H1 (cell line): ENCODE measurements at regions not wholly inside any gene's neighbourhood (a gene's known extent, or its start where the extent isn't known, plus 50 kb on each side); places are given as distances from the start of the nearest gene placed in this dataset.

ENCODE experiments used
- CTCF ChIA-PET: fragments of 300-600 bp; sonication (Branson Sonifier 250); formaldehyde crosslinking; loops from one replicate; lab custom pipeline; 2021; ENCODE audit not compliant: partially characterized antibody; lab: Charles Lee
- POLR2A ChIA-PET: fragments of 300-600 bp; sonication (Branson Sonifier 250); formaldehyde crosslinking; loops from one replicate; lab custom pipeline; 2021; ENCODE audit warnings: inconsistent platforms; ENCODE audit not compliant: partially characterized antibody; lab: Charles Lee
- DNase-seq, 2 experiments: peaks; one replicate each; pipeline versions ENCODE4 v3.0.0 to v3.0.0-alpha.2; 2010 to 2022; ENCODE audit warnings: low spot score in 2 of 2, low read depth in 1 of 2, mixed read lengths in 1 of 2
- FAIRE-seq: peaks from 2 replicates; lab custom pipeline; 2011; peaks lifted over from hg19 to GRCh38; lab: Jason Lieb, UNC
- H2AFZ ChIP-seq: 2 replicates; pipeline ENCODE4 v1.8.1; 2012; ENCODE audit warnings: low read length, inconsistent platforms
- H2AK5ac ChIP-seq: 2 replicates; pipeline ENCODE4 v1.6.1; 2013; ENCODE audit warnings: low read depth, low read length
- H2BK120ac ChIP-seq: replicated peaks from 2 replicates; pipeline ENCODE3; 2013; ENCODE audit warnings: low read depth, low read length, inconsistent platforms
- H2BK12ac ChIP-seq: 2 replicates; pipeline ENCODE4 v1.6.1; 2013; ENCODE audit warnings: low read depth, low read length
- H2BK15ac ChIP-seq: 2 replicates; pipeline ENCODE4 v1.6.1; 2013; ENCODE audit warnings: low read length
- H2BK20ac ChIP-seq: 2 replicates; pipeline ENCODE4 v1.6.1; 2013; ENCODE audit warnings: low read length
- H2BK5ac ChIP-seq: 2 replicates; pipeline ENCODE4 v1.6.1; 2013; ENCODE audit warnings: low read depth, low read length
- H3K14ac ChIP-seq: 2 replicates; pipeline ENCODE4 v1.6.1; 2013; ENCODE audit warnings: inconsistent platforms; ENCODE audit not compliant: insufficient read length
- H3K18ac ChIP-seq: 2 replicates; pipeline ENCODE4 v1.6.1; 2013; ENCODE audit warnings: low read length; ENCODE audit errors: extremely low read depth
- H3K23ac ChIP-seq: 2 replicates; pipeline ENCODE4 v1.6.1; 2013; ENCODE audit warnings: inconsistent platforms; ENCODE audit not compliant: insufficient read length
- H3K23me2 ChIP-seq: 2 replicates; pipeline ENCODE4 v1.6.1; 2013; ENCODE audit warnings: low read depth, low read length
- H3K27ac ChIP-seq: 2 replicates; pipeline ENCODE4 v1.6.1; 2011; ENCODE audit warnings: low read depth, low read length, inconsistent platforms
- H3K27me3 ChIP-seq, 4 experiments: replicated peaks in 1 of 4; 1 replicate in 1 of 4; 2 replicates in 3 of 4; pipeline versions ENCODE4 v1.6.1 to v1.8.1; 2011 to 2013; ENCODE audit warnings: low read length in 3 of 4, mild to moderate bottlenecking in 3 of 4, inconsistent platforms in 2 of 4, mixed read lengths in 2 of 4, moderate library complexity in 1 of 4; ENCODE audit not compliant: control insufficient read depth in 3 of 4, insufficient read depth in 3 of 4; ENCODE audit errors: extremely low read depth in 1 of 4
- H3K36me3 ChIP-seq, 4 experiments: 2 replicates each; pipeline versions ENCODE4 v1.6.1 to v1.8.1; 2011 to 2013; ENCODE audit warnings: mild to moderate bottlenecking in 4 of 4, low read length in 3 of 4, moderate library complexity in 2 of 4, control low read depth in 1 of 4, inconsistent platforms in 1 of 4; ENCODE audit not compliant: insufficient read depth in 4 of 4, control insufficient read depth in 2 of 4
- H3K4ac ChIP-seq: replicated peaks from 2 replicates; pipeline ENCODE3; 2013; ENCODE audit warnings: low read length, low read depth, mixed read lengths, inconsistent platforms; ENCODE audit not compliant: insufficient read length
- H3K4me1 ChIP-seq, 4 experiments: replicated peaks in 1 of 4; 1 replicate in 1 of 4; 2 replicates in 3 of 4; pipeline versions ENCODE4 v1.6.1 to v1.8.1; 2011 to 2013; ENCODE audit warnings: low read length in 3 of 4, inconsistent platforms in 2 of 4, mixed read lengths in 1 of 4; ENCODE audit not compliant: insufficient read depth in 4 of 4, control insufficient read depth in 3 of 4
- H3K4me2 ChIP-seq, 2 experiments: 2 replicates each; pipeline versions ENCODE4 v1.6.1 to v1.8.1; 2011 to 2013; ENCODE audit warnings: low read depth in 2 of 2, low read length in 2 of 2, control low read depth in 1 of 2, inconsistent platforms in 1 of 2, mild to moderate bottlenecking in 1 of 2; ENCODE audit not compliant: insufficient read depth in 1 of 2
- H3K4me3 ChIP-seq, 4 experiments: fragments of 200-600, 300-600 bp in 1 of 4; sonication (generic), shearing (Covaris generic), sonication (Bioruptor Twin) in 1 of 4; 2 replicates each; pipeline versions ENCODE4 v1.5.1 to v1.8.1; 2011 to 2016; ENCODE audit warnings: low read length in 4 of 4, low read depth in 3 of 4, control low read depth in 2 of 4, inconsistent platforms in 2 of 4, mild to moderate bottlenecking in 2 of 4, mixed read lengths in 1 of 4, moderate library complexity in 1 of 4; ENCODE audit not compliant: insufficient read depth in 2 of 4; ENCODE audit errors: extremely low read depth in 1 of 4
- H3K56ac ChIP-seq: replicated peaks from 2 replicates; pipeline ENCODE3; 2013; ENCODE audit warnings: low read depth, mild to moderate bottlenecking, mixed read lengths, low read length, inconsistent platforms; ENCODE audit not compliant: insufficient read length
- H3K79me1 ChIP-seq: 2 replicates; pipeline ENCODE4 v1.6.1; 2013; ENCODE audit warnings: low read depth, low read length, control low read depth
- H3K79me2 ChIP-seq, 2 experiments: 2 replicates each; pipeline versions ENCODE4 v1.6.1 to v1.8.1; 2012 to 2013; ENCODE audit warnings: low read length in 2 of 2, mild to moderate bottlenecking in 2 of 2, inconsistent platforms in 1 of 2; ENCODE audit not compliant: insufficient read depth in 2 of 2, control insufficient read depth in 1 of 2
- H3K9ac ChIP-seq, 4 experiments: replicated peaks in 1 of 4; 1 replicate in 1 of 4; 2 replicates in 3 of 4; pipeline versions ENCODE4 v1.6.1 to v1.8.1; 2011 to 2013; ENCODE audit warnings: low read depth in 3 of 4, low read length in 3 of 4, control low read depth in 2 of 4, mild to moderate bottlenecking in 2 of 4, moderate library complexity in 2 of 4, inconsistent platforms in 1 of 4; ENCODE audit errors: extremely low read depth in 1 of 4
- H3K9me3 ChIP-seq, 2 experiments: 2 replicates each; pipeline versions ENCODE4 v1.6.1 to v1.8.1; 2012 to 2013; ENCODE audit warnings: mild to moderate bottlenecking in 2 of 2, moderate library complexity in 2 of 2, control low read depth in 1 of 2, inconsistent platforms in 1 of 2, low read depth in 1 of 2, low read length in 1 of 2, mixed read lengths in 1 of 2; ENCODE audit not compliant: insufficient read depth in 2 of 2
- H4K20me1 ChIP-seq, 2 experiments: replicated peaks in 1 of 2; 2 replicates each; pipeline versions ENCODE3 to v1.8.1; 2011 to 2013; ENCODE audit warnings: inconsistent platforms in 2 of 2, low read length in 2 of 2, mild to moderate bottlenecking in 1 of 2; ENCODE audit not compliant: insufficient read depth in 2 of 2, control insufficient read depth in 1 of 2
- H4K5ac ChIP-seq: 2 replicates; pipeline ENCODE4 v1.6.1; 2013; ENCODE audit warnings: low read length, low read depth, mixed read lengths, inconsistent platforms; ENCODE audit not compliant: insufficient read length
- H4K8ac ChIP-seq: 2 replicates; pipeline ENCODE4 v1.8.0; 2013; ENCODE audit warnings: mild to moderate bottlenecking, moderate library complexity, low read length, inconsistent platforms; ENCODE audit not compliant: insufficient read depth; ENCODE audit errors: extremely low read depth
- H4K91ac ChIP-seq: replicated peaks from 2 replicates; pipeline ENCODE3; 2013; ENCODE audit warnings: low read length, mixed read lengths, inconsistent platforms; ENCODE audit not compliant: insufficient read length
- CBX8 ChIP-seq: fragments of 300-800, 300-1000 bp; sonication (generic); IDR thresholded peaks from 2 replicates; pipeline ENCODE4 v1.7.1; 2016; ENCODE audit warnings: low read depth, low read length, borderline replicate concordance
- CTCF ChIP-seq, 3 experiments: IDR thresholded peaks; 1 replicate in 2 of 3; 2 replicates in 1 of 3; pipeline versions ENCODE4 v1.5.1 to v1.6.1; 2011; ENCODE audit warnings: low read length in 3 of 3, mild to moderate bottlenecking in 3 of 3, inconsistent platforms in 2 of 3, low read depth in 1 of 3, moderate library complexity in 1 of 3; ENCODE audit not compliant: insufficient read depth in 1 of 3; ENCODE audit errors: control extremely low read depth in 1 of 3
- EGR1 ChIP-seq: IDR thresholded peaks from 2 replicates; pipeline ENCODE4 v1.6.1; 2011; ENCODE audit warnings: low read depth, low read length, borderline replicate concordance
- EP300 ChIP-seq, 2 experiments: IDR thresholded peaks; 1 replicate in 1 of 2; 2 replicates in 1 of 2; pipeline ENCODE4 v1.6.1; 2011 to 2012; ENCODE audit warnings: low read depth in 2 of 2, low read length in 2 of 2, mild to moderate bottlenecking in 2 of 2, borderline replicate concordance in 1 of 2, inconsistent platforms in 1 of 2, moderate library complexity in 1 of 2
- GABPA ChIP-seq: IDR thresholded peaks from 2 replicates; pipeline ENCODE4 v1.6.1; 2011; ENCODE audit warnings: mild to moderate bottlenecking, low read length, moderate library complexity, borderline replicate concordance; ENCODE audit not compliant: insufficient read depth
- HDAC2 ChIP-seq, 2 experiments: fragments of 300-600 bp in 1 of 2; sonication (generic) in 1 of 2; IDR thresholded peaks; 2 replicates each; pipeline ENCODE4 v1.6.1; 2011 to 2012; ENCODE audit warnings: low read depth in 2 of 2, low read length in 2 of 2, mild to moderate bottlenecking in 2 of 2, moderate library complexity in 2 of 2, borderline replicate concordance in 1 of 2, inconsistent platforms in 1 of 2
- KDM5A ChIP-seq: fragments of 200-600 bp; IDR thresholded peaks from 2 replicates; pipeline ENCODE4 v1.7.1; 2012; ENCODE audit warnings: mild to moderate bottlenecking, low read length, inconsistent platforms, mixed read lengths
- SUZ12 ChIP-seq: fragments of 200-600 bp; sonication (generic); IDR thresholded peaks from 2 replicates; pipeline ENCODE4 v1.6.1; 2012; ENCODE audit warnings: mild to moderate bottlenecking, inconsistent platforms, low read length, moderate library complexity, mixed read lengths
- TAF1 ChIP-seq: IDR thresholded peaks from 2 replicates; pipeline ENCODE4 v1.6.1; 2011; ENCODE audit warnings: mild to moderate bottlenecking, low read depth, low read length
- TAF7 ChIP-seq: optimal IDR thresholded peaks from 2 replicates; pipeline ENCODE3; 2011; ENCODE audit warnings: low read depth, mild to moderate bottlenecking, inconsistent platforms, low read length, moderate library complexity, borderline replicate concordance
- TEAD4 ChIP-seq: IDR thresholded peaks from 2 replicates; pipeline ENCODE4 v1.6.1; 2012; ENCODE audit warnings: low read depth, low read length, inconsistent platforms, mixed read lengths
- ZNF274 ChIP-seq: IDR thresholded peaks from 2 replicates; pipeline ENCODE4 v1.7.0; 2012; ENCODE audit warnings: low read length, borderline replicate concordance; ENCODE audit errors: extremely low read depth
- WGBS, 2 experiments: shearing (Covaris generic) in 1 of 2; methylation state at CpG; one replicate each; pipeline versions ENCODE4 v1.1.6 to v1.1.7; 2013 to 2015; ENCODE audit warnings: low lambda C conversion rate in 2 of 2, mixed read lengths in 2 of 2, inconsistent platforms in 1 of 2, low coverage in 1 of 2, missing lambda C conversion rate in 1 of 2; ENCODE audit not compliant: insufficient replicate concordance in 2 of 2, insufficient coverage in 1 of 2, insufficient read length in 1 of 2; ENCODE audit errors: extremely low coverage in 1 of 2, missing lambda C conversion rate in 1 of 2; 5-methylcytosine and 5-hydroxymethylcytosine counted together

GRCh38 chr3:46080969-46081345 lies 53.7 kb upstream of the XCR1 start:
- H3K79me2 ChIP-seq = no peaks in the 10 kb centered on the region
- no peaks in the 10 kb centered on the region for H3K4me1 ChIP-seq
- H2BK15ac ChIP-seq = no peak overlapping the region
- 76% methylated on average over 2 of the region's 2 CpGs; no CpG with 5 or more reads in 1 of the 2 experiments for WGBS, 2 experiments
- H3K27me3 ChIP-seq = no peaks in the 10 kb centered on the region
- no peak overlapping the region for H3K23ac ChIP-seq
- CTCF ChIA-PET = interaction anchor here (0.6 to 7.4 kb wide), 9 partner anchors 7 to 154 kb away, joined by 3 to 92 read pairs (median 11); partner anchors contain the start of gene CCR1
- H3K79me1 ChIP-seq = no peaks in the 10 kb centered on the region
- no peak overlapping the region for H2AFZ ChIP-seq
- H3K23me2 ChIP-seq = no peaks in the 10 kb centered on the region
- peaks cover 3 to 8% of the 10 kb centered on the region in 2 experiments; a peak in 3 of 4 replicates for H3K9me3 ChIP-seq
- no peak overlapping the region for H2BK120ac ChIP-seq
- H3K4me3 ChIP-seq = no peak overlapping the region
- no peak overlapping the region for H3K18ac ChIP-seq
- H3K4me2 ChIP-seq = no peak overlapping the region
- no peak for FAIRE-seq
- no peak overlapping the region for H2BK12ac ChIP-seq
- no peak overlapping the region for H3K9ac ChIP-seq
- no peaks in the 10 kb centered on the region for H3K36me3 ChIP-seq
- no peak overlapping the region for H4K91ac ChIP-seq
- H2BK20ac ChIP-seq = no peak overlapping the region
- no peak overlapping the region for H3K14ac ChIP-seq
- H4K8ac ChIP-seq = no peak overlapping the region
- no peaks in the 10 kb centered on the region for H4K20me1 ChIP-seq
- no peak overlapping the region for H2BK5ac ChIP-seq
- no peak overlapping the region for H2AK5ac ChIP-seq
- DNase-seq = no peak
- H4K5ac ChIP-seq = no peak overlapping the region
- POLR2A ChIA-PET = no interaction called here
- no peak overlapping the region for H3K4ac ChIP-seq
- no peak overlapping the region for H3K27ac ChIP-seq
- no peak overlapping the region for H3K56ac ChIP-seq
- TF ChIP-seq ZNF274 = no peak
- TF ChIP-seq TAF1 = no peak
- TF ChIP-seq EP300 (IDR thresholded peaks at IDR 0.05; ENCODE audit: borderline replicate concordance in 1 of 2, low read depth in 2 of 2, low read length in 2 of 2) = no peak
- no peak for TF ChIP-seq HDAC2 (IDR thresholded peaks at IDR 0.05; ENCODE audit: borderline replicate concordance in 1 of 2, low read depth in 2 of 2, low read length in 2 of 2)
- TF ChIP-seq TEAD4 = no peak
- no peak for TF ChIP-seq CBX8
- TF ChIP-seq KDM5A = no peak
- no peak for TF ChIP-seq CTCF (IDR thresholded peaks at IDR 0.05; ENCODE audit: control extremely low read depth in 1 of 3, insufficient read depth in 1 of 3, low read depth in 1 of 3, low read length in 3 of 3)
- no peak for TF ChIP-seq EGR1
- no peak for TF ChIP-seq GABPA
- no peak for TF ChIP-seq TAF7
- no peak for TF ChIP-seq SUZ12
